ENCODE measurements at regions not wholly inside any gene's neighbourhood (a gene's known extent, or its start where the extent isn't known, plus 50 kb on each side); places are given as distances from the start of the nearest gene placed in this dataset.

DNA sequence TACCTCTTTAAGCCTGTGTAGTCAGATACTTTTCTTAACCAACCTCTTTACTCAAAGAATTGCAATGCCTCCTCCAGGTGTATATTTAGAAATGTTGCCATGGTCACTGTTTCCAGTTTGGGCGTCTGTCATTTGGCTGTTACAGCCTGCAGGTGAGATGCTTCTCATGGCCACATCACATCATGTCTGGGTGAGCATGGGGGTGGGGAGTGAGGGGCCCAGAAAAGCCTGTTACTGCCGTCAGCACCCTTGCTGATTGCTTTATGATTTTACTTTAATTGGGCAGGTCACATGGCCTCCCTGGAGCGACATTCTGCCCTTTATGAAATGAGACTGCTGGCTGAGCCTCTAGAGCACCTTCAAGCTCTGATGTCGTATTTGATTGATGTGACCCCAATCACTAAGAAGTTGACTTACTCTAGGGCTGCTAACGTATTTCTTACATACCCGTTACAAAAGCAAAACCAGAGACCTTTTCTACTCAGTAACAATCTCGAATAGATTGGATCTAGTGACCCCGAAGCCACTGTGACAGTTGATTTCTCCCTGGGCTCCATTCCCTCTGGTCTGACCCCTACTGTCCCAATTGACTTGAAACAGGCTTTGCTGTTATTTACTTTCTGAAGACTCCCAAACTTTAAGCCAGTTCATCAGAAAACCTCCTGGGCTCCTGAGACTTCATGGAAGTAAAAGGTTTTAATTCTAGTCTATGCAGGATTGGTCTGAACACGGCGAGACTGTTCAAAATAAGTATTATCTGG lies 60.7 kb downstream of the OTUD1 start:
- Histone ChIP-seq H3K27me3 (ENCODE audit: control insufficient read depth in 2 of 2, insufficient read depth in 2 of 2, low read length in 2 of 2) (no peaks in the 10 kb centered on the region), H3K27ac (ENCODE audit: insufficient read depth, low read depth, low read length) (no peak overlapping the region), H3K9me3 (replicated peaks; ENCODE audit: control insufficient read depth, insufficient read depth, low read length) (no peaks in the 10 kb centered on the region), H3K4me2 (ENCODE audit: insufficient read depth, low read length) (no peak overlapping the region), H3K79me2 (ENCODE audit: control insufficient read depth, insufficient read depth, low read length) (no peaks in the 10 kb centered on the region), H4K20me1 (replicated peaks; ENCODE audit: control insufficient read depth, extremely low read depth, insufficient read depth, low read length) (no peaks in the 10 kb centered on the region), H3K9me1 (replicated peaks; ENCODE audit: control insufficient read depth, extremely low read depth, insufficient read depth, low read length) (no peaks in the 10 kb centered on the region), H3K4me3 (replicated peaks in 1 of 3; ENCODE audit: insufficient read depth in 1 of 3, low read depth in 1 of 3, low read length in 3 of 3) (no peak overlapping the region), H3K9ac (replicated peaks; ENCODE audit: extremely low read depth, insufficient read depth, low read length) (no peak overlapping the region), H3K36me3 (ENCODE audit: control insufficient read depth in 2 of 2, extremely low read depth in 1 of 2, insufficient read depth in 2 of 2, low read length in 2 of 2) (no peaks in the 10 kb centered on the region), H3K4me1 (ENCODE audit: control insufficient read depth, extremely low read depth, insufficient read depth, low read length) (no peaks in the 10 kb centered on the region), H2AFZ (ENCODE audit: low read depth, low read length) (no peak overlapping the region)
- CTCF ChIA-PET = no interaction called here
- FAIRE-seq (no peak), DNase-seq (ENCODE audit: low read depth, low spot score) (no peak)
- POLR2A ChIA-PET = no interaction called here
- BruUV-seq (replicated peaks) = no TSS peak
- TF ChIP-seq POLR2AphosphoS5 (IDR thresholded peaks at IDR 0.05; ENCODE audit: insufficient read depth, low read depth, low read length) (no peak), JUN (IDR thresholded peaks at IDR 0.05; ENCODE audit: borderline replicate concordance, insufficient read depth, insufficient read length, low read depth) (no peak), FOS (IDR thresholded peaks at IDR 0.05; ENCODE audit: borderline replicate concordance, insufficient read depth, low read length) (no peak), MYC (IDR thresholded peaks at IDR 0.05; ENCODE audit: low read depth, low read length) (no peak), POLR2A (IDR thresholded peaks at IDR 0.05; ENCODE audit: low read depth, low read length) (no peak), GATA2 (IDR thresholded peaks at IDR 0.05; ENCODE audit: insufficient read depth, insufficient read length, low read depth, low read length) (no peak), EZH2 (IDR thresholded peaks at IDR 0.05; ENCODE audit: borderline replicate concordance, low read depth, low read length, severe bottlenecking) (no peak), CTCF (IDR thresholded peaks at IDR 0.05; ENCODE audit: extremely low read depth in 1 of 2, insufficient read depth in 1 of 2, low read depth in 1 of 2, low read length in 2 of 2) (no peak)
- TF ChIP-seq, protein P1, sequence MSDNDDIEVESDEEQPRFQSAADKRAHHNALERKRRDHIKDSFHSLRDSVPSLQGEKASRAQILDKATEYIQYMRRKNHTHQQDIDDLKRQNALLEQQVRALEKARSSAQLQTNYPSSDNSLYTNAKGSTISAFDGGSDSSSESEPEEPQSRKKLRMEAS (IDR thresholded peaks at IDR 0.05; ENCODE audit: insufficient read depth, insufficient read length) = no peak
- intact Hi-C loops (cut with micrococcal nuclease) = no loop called here
- dilution Hi-C loops (cut with MboI; ENCODE audit: extremely low pct_ligation_motif_present, low sequenced_read_pairs) = no loop called here
